Aorta (tissue), 5 donors: ENCODE measurements at regions not wholly inside any gene's neighbourhood (a gene's known extent, or its start where the extent isn't known, plus 50 kb on each side); places are given as distances from the start of the nearest gene placed in this dataset.
A peak's percentile ranks its signal among the peaks of the same experiment; 100 is the strongest.
"Not testable (repeated sequence)": the region's sequence is repeated elsewhere in the genome, so short reads cannot be mapped to it uniquely, and the experiment has no call there.

Experiments used
- ATAC-seq: fragments of 200-7000 bp; cut with Tn5 transposase; one replicate; pipeline ENCODE4 v1.9.1; 2022; ENCODE audit warnings: moderate library complexity; ENCODE audit not compliant: low FRiP score
- DNase-seq, 2 donors: peaks; one replicate each; pipeline ENCODE4 v3.0.0-alpha.2; 2020
- H3K27ac ChIP-seq, 2 donors: one replicate each; pipeline ENCODE4 v1.5.1; 2013; ENCODE audit warnings: low read length in 2 of 2, mild to moderate bottlenecking in 2 of 2, moderate library complexity in 2 of 2, control low read depth in 1 of 2, inconsistent platforms in 1 of 2, low read depth in 1 of 2
- H3K27me3 ChIP-seq, 2 donors: one replicate each; pipeline ENCODE4 v1.6.1; 2013; ENCODE audit warnings: control low read depth in 1 of 2, low read length in 1 of 2, mild to moderate bottlenecking in 1 of 2, moderate library complexity in 1 of 2; ENCODE audit not compliant: insufficient read depth in 2 of 2, control insufficient read depth in 1 of 2
- H3K36me3 ChIP-seq, 2 donors: one replicate each; pipeline ENCODE4 v1.6.1; 2013; ENCODE audit warnings: control low read depth in 1 of 2, low read length in 1 of 2, mild to moderate bottlenecking in 1 of 2; ENCODE audit not compliant: insufficient read depth in 2 of 2, control insufficient read depth in 1 of 2
- H3K4me1 ChIP-seq, 2 donors: one replicate each; pipeline ENCODE4 v1.6.1; 2013; ENCODE audit warnings: low read length in 2 of 2, control low read depth in 1 of 2, mild to moderate bottlenecking in 1 of 2, moderate library complexity in 1 of 2; ENCODE audit not compliant: insufficient read depth in 2 of 2, control insufficient read depth in 1 of 2
- H3K4me3 ChIP-seq, 2 donors: one replicate each; pipeline ENCODE4 v1.5.1; 2013; ENCODE audit warnings: low read length in 2 of 2, control low read depth in 1 of 2, mild to moderate bottlenecking in 1 of 2
- H3K9me3 ChIP-seq: one replicate; pipeline ENCODE4 v1.6.1; 2013; ENCODE audit warnings: mild to moderate bottlenecking, low read length; ENCODE audit not compliant: control insufficient read depth
- WGBS, 2 donors: extraction: QIAGEN DNeasy Blood & Tissue Kit; methylation state at CpG; one replicate each; pipeline ENCODE4 v1.1.7; 2013; 5-methylcytosine and 5-hydroxymethylcytosine counted together
- intact Hi-C, 2 donors: fragments of 100-400 bp; cut with DNase I; formaldehyde crosslinking; loops; one replicate each; pipeline versions ENCODE4 v1.14.2 to v1.15.0; 2022
- donor health status: healthy with polysubstance abuse.
- donor health status: Bipolar disorder and iron deficiency.
- donor health status: DM: no; HTN: no; CAD: no.
- donor health status: DM: no; HTN: no; CAD: no.
- donor health status: DM: yes; HTN: yes; CAD: no.

GRCh38 chr7:53325061-53325460 is 289.6 kb downstream of the POM121L12 start:
- intact Hi-C loops = no loop called here
- WGBS, 2 donors = 26 to 29% methylated on average over 2 of the region's 2 CpGs
- H3K4me1 ChIP-seq = no peaks in the 10 kb centered on the region
- no peaks in the 10 kb centered on the region for H3K36me3 ChIP-seq
- H3K9me3 ChIP-seq = no peaks in the 10 kb centered on the region
- DNase-seq (no peak), ATAC-seq (no peak)
- no peak overlapping the region for H3K27ac ChIP-seq
- no peak overlapping the region for H3K4me3 ChIP-seq
- H3K27me3 ChIP-seq = no peaks in the 10 kb centered on the region

DNA sequence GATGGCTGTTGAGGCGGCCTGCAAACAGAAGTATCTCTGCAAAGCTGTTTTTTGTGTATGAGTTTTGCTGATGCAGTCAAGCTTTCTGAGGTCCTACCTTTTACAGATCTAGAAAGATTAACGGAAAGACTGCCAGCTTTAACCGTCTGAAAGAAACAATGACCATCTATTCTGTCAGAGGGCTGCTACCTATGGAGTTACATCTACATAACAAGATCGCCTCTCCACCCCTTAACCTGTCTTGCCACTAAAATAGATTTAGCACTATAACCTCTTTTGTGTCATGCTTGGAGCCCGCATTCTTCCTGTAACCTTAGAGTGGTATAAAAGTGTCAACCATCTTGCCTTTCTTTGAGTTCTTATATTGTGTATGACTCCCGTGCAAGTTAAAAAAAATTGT is 291.2 kb downstream of the POM121L12 start:
- no peak overlapping the region for H3K4me3 ChIP-seq
- DNase-seq (no peak), ATAC-seq (no peak)
- no peaks in the 10 kb centered on the region for H3K27me3 ChIP-seq
- H3K27ac ChIP-seq = no peak overlapping the region
- intact Hi-C loops = no loop called here
- no peaks in the 10 kb centered on the region for H3K4me1 ChIP-seq
- no peaks in the 10 kb centered on the region for H3K36me3 ChIP-seq
- no peaks in the 10 kb centered on the region for H3K9me3 ChIP-seq
- 78 to 80% methylated on average over 6 of the region's 6 CpGs for WGBS, 2 donors

- Histone ChIP-seq H3K27me3 (no peaks in the 10 kb centered on the region), H3K4me3 (no peak overlapping the region), H3K4me1 (no peaks in the 10 kb centered on the region), H3K9me3 (peaks cover 1% of the 10 kb centered on the region), H3K36me3 (no peaks in the 10 kb centered on the region), H3K27ac (no peak overlapping the region)
- 86 to 87% methylated on average over 8 of the region's 8 CpGs for WGBS, 2 donors
- intact Hi-C loops = no loop called here
- DNase-seq = no peak
- peak; percentile 63 for ATAC-seq
These were observed 300.8 kb downstream of the POM121L12 start for GRCh38 chr7:53336105-53336668.

GRCh38 chr7:53340220-53340619 is 304.8 kb downstream of the POM121L12 start:
- Histone ChIP-seq H3K4me3 (no peak overlapping the region), H3K36me3 (no peaks in the 10 kb centered on the region), H3K9me3 (no peaks in the 10 kb centered on the region), H3K4me1 (no peaks in the 10 kb centered on the region), H3K27me3 (no peaks in the 10 kb centered on the region), H3K27ac (no peak overlapping the region)
- DNase-seq = no peak
- ATAC-seq = no peak
- intact Hi-C loops = no loop called here
- 91 to 96% methylated on average over 1 of the region's 1 CpG for WGBS, 2 donors

GRCh38 chr7:53350241-53350640 is 314.8 kb downstream of the POM121L12 start:
- Histone ChIP-seq H3K36me3 (no peaks in the 10 kb centered on the region), H3K27me3 (no peaks in the 10 kb centered on the region), H3K4me3 (no peak overlapping the region), H3K9me3 (no peaks in the 10 kb centered on the region), H3K27ac (no peak overlapping the region), H3K4me1 (no peaks in the 10 kb centered on the region)
- 18 to 32% methylated on average over 2 of the region's 2 CpGs for WGBS, 2 donors
- intact Hi-C loops = no loop called here
- no peak for DNase-seq
- no peak for ATAC-seq

GRCh38 chr7:53351681-53352080 is 316.2 kb downstream of the POM121L12 start:
- DNase-seq = no peak
- Histone ChIP-seq H3K4me3 (no peak overlapping the region), H3K27ac (no peak overlapping the region), H3K36me3 (no peaks in the 10 kb centered on the region), H3K27me3 (no peaks in the 10 kb centered on the region), H3K9me3 (no peaks in the 10 kb centered on the region), H3K4me1 (no peaks in the 10 kb centered on the region)
- ATAC-seq = no peak
- 57 to 69% methylated on average over 2 of the region's 2 CpGs for WGBS, 2 donors
- intact Hi-C loops = no loop called here

DNA sequence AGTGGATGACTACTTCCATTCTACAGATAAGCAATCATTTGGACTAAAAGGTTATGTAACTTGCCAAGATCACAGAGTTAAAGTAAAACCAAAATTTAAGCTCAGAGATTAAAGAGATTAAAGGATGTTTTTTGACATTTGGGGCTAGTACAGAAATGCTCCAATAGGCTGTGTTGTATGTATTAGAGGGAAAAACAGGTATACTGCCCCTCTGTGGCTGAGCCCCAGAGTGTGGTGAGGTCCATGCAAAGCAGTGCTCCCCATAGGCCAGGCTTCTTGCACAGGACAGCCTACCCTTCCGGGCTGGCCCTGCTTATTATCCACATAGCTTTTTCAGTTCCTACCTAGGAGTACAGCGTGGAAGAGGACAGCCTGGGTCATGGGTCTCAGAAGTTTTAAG is 322.8 kb downstream of the POM121L12 start:
- H3K27ac ChIP-seq = no peak overlapping the region
- WGBS, 2 donors = 87% methylated on average over 2 of the region's 2 CpGs
- no peaks in the 10 kb centered on the region for H3K9me3 ChIP-seq
- peaks cover 0 to 2% of the 10 kb centered on the region in 2 donors for H3K27me3 ChIP-seq
- H3K4me1 ChIP-seq = no peaks in the 10 kb centered on the region
- DNase-seq = no peak
- H3K4me3 ChIP-seq = no peak overlapping the region
- ATAC-seq = no peak
- intact Hi-C loops = no loop called here
- H3K36me3 ChIP-seq = no peaks in the 10 kb centered on the region

- DNase-seq (no peak), ATAC-seq (no peak)
- Histone ChIP-seq H3K4me1 (no peaks in the 10 kb centered on the region), H3K4me3 (no peak overlapping the region), H3K27ac (no peak overlapping the region), H3K27me3 (no peaks in the 10 kb centered on the region), H3K9me3 (no peaks in the 10 kb centered on the region), H3K36me3 (no peaks in the 10 kb centered on the region)
- whole genome bisulfite sequencing, 2 donors = 64 to 69% methylated on average over 3 of the region's 3 CpGs
- intact Hi-C loops = no loop called here
These were observed 347.7 kb downstream of the POM121L12 start for GRCh38 chr7:53383131-53383530.

GRCh38 chr7:53385239-53385638 is 349.8 kb downstream of the POM121L12 start:
- WGBS, 2 donors = 95 to 98% methylated on average over 19 of the region's 19 CpGs
- H3K27me3 ChIP-seq, H3K36me3 ChIP-seq, DNase-seq, H3K4me3 ChIP-seq, intact Hi-C loops, H3K9me3 ChIP-seq, H3K27ac ChIP-seq, ATAC-seq, H3K4me1 ChIP-seq: not testable (repeated sequence)
